Karpas-422 (cell line): ENCODE measurements at regions not wholly inside any gene's neighbourhood (a gene's known extent, or its start where the extent isn't known, plus 50 kb on each side); places are given as distances from the start of the nearest gene placed in this dataset.

Experiments used
- DNase-seq: peaks from one replicate; pipeline ENCODE4 v3.0.0-alpha.2; 2015
- H2AFZ ChIP-seq: fragments of 200-600 bp; sonication (generic); 2 replicates; pipeline ENCODE4 v1.6.1; 2014; ENCODE audit warnings: antibody characterized with exemption, low read length, mixed read lengths
- H3K27ac ChIP-seq: fragments of 200-600 bp; sonication (generic); 2 replicates; pipeline ENCODE4 v1.5.1; 2014; ENCODE audit warnings: mild to moderate bottlenecking, low read length, moderate library complexity
- H3K27me3 ChIP-seq: fragments of 200-600 bp; sonication (generic); 2 replicates; pipeline ENCODE4 v1.6.1; 2014; ENCODE audit warnings: low read length, mixed read lengths
- H3K36me3 ChIP-seq: fragments of 200-600 bp; sonication (generic); 2 replicates; pipeline ENCODE4 v1.6.1; 2014; ENCODE audit warnings: low read length, mixed read lengths; ENCODE audit not compliant: insufficient read depth
- H3K4me1 ChIP-seq: fragments of 200-600 bp; sonication (generic); 2 replicates; pipeline ENCODE4 v1.6.1; 2014; ENCODE audit warnings: mild to moderate bottlenecking, low read length, mixed read lengths
- H3K4me2 ChIP-seq: fragments of 200-600 bp; sonication (generic); 2 replicates; pipeline ENCODE4 v1.6.1; 2014; ENCODE audit warnings: low read length, low read depth, mild to moderate bottlenecking; ENCODE audit not compliant: poor library complexity, severe bottlenecking
- H3K4me3 ChIP-seq: fragments of 200-600 bp; sonication (generic); 2 replicates; pipeline ENCODE4 v1.5.1; 2014; ENCODE audit warnings: mild to moderate bottlenecking, antibody characterized with exemption, low read length, mixed read lengths
- H3K79me2 ChIP-seq: fragments of 200-600 bp; sonication (generic); 2 replicates; pipeline ENCODE4 v1.6.1; 2014; ENCODE audit warnings: mild to moderate bottlenecking, low read length, mixed read lengths
- H3K9ac ChIP-seq: fragments of 200-600 bp; sonication (generic); 2 replicates; pipeline ENCODE4 v1.6.0; 2014; ENCODE audit warnings: low read length
- H3K9me2 ChIP-seq: fragments of 200-600 bp; sonication (generic), shearing (Covaris generic); replicated peaks from 2 replicates; pipeline ENCODE4 v1.6.0; 2014; ENCODE audit warnings: mild to moderate bottlenecking, low read length, moderate library complexity; ENCODE audit not compliant: insufficient read depth
- H3K9me3 ChIP-seq: fragments of 300-700, 200-600 bp; sonication (generic); 2 replicates; pipeline ENCODE4 v1.6.1; 2014; ENCODE audit warnings: low read length, mixed read lengths
- H4K20me1 ChIP-seq: fragments of 200-600 bp; sonication (generic); 2 replicates; pipeline ENCODE4 v1.6.1; 2014; ENCODE audit warnings: mild to moderate bottlenecking, antibody characterized with exemption, low read length, low read depth; ENCODE audit not compliant: insufficient read depth

DNA sequence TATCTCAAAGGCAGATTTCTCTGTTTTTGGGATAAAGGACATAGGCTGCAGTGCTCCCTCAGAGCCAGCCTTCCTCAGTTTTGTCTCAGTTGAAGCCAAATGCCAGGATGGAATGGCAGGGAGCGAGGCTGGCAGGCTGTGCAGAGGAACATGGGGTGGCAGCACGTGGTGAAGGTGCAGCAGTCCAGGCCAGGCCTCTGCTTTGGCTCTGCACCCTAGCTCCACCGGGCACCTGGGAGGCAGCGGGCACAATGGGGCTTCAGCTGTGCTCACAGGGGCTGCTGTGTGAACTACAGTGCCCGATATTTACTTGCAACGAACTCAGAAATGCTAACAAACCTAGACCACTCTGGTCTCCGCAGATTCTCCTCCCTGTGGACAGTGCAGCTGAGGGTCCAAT, 319.6 kb downstream of the ZNF326 start:
- no peaks in the 10 kb centered on the region for H3K9me2 ChIP-seq
- DNase-seq: no peak
- no peak overlapping the region for H3K4me2 ChIP-seq
- no peaks in the 10 kb centered on the region for H3K4me1 ChIP-seq
- H3K4me3 ChIP-seq: no peak overlapping the region
- no peaks in the 10 kb centered on the region for H3K9me3 ChIP-seq
- H3K27ac ChIP-seq: no peak overlapping the region
- H3K27me3 ChIP-seq: no peaks in the 10 kb centered on the region
- H3K79me2 ChIP-seq: no peaks in the 10 kb centered on the region
- H3K36me3 ChIP-seq: no peaks in the 10 kb centered on the region
- H3K9ac ChIP-seq: no peak overlapping the region
- no peak overlapping the region for H2AFZ ChIP-seq
- no peaks in the 10 kb centered on the region for H4K20me1 ChIP-seq

- Histone ChIP-seq H3K9ac (no peak overlapping the region), H3K4me3 (no peak overlapping the region), H4K20me1 (no peaks in the 10 kb centered on the region), H3K36me3 (no peaks in the 10 kb centered on the region), H3K27me3 (no peaks in the 10 kb centered on the region), H3K9me2 (no peaks in the 10 kb centered on the region), H3K4me2 (no peak overlapping the region), H3K27ac (no peak overlapping the region), H3K79me2 (no peaks in the 10 kb centered on the region), H2AFZ (no peak overlapping the region), H3K4me1 (no peaks in the 10 kb centered on the region), H3K9me3 (no peaks in the 10 kb centered on the region)
- DNase-seq: no peak
Measured at GRCh38 chr1:90313778-90314177, 318.9 kb downstream of the ZNF326 start.

- no peaks in the 10 kb centered on the region for H3K9me2 ChIP-seq
- DNase-seq: no peak
- H3K4me2 ChIP-seq: no peak overlapping the region
- H3K4me1 ChIP-seq: no peaks in the 10 kb centered on the region
- no peaks in the 10 kb centered on the region for H3K36me3 ChIP-seq
- no peak overlapping the region for H2AFZ ChIP-seq
- H3K27ac ChIP-seq: no peak overlapping the region
- no peak overlapping the region for H3K9ac ChIP-seq
- H3K9me3 ChIP-seq: peaks cover 5% of the 10 kb centered on the region; the same call in 1 of the 2 replicates
- H4K20me1 ChIP-seq: no peaks in the 10 kb centered on the region
- no peaks in the 10 kb centered on the region for H3K27me3 ChIP-seq
- no peaks in the 10 kb centered on the region for H3K79me2 ChIP-seq
- H3K4me3 ChIP-seq: no peak overlapping the region
Measured at GRCh38 chr1:90309806-90310205, 314.9 kb downstream of the ZNF326 start.

DNA sequence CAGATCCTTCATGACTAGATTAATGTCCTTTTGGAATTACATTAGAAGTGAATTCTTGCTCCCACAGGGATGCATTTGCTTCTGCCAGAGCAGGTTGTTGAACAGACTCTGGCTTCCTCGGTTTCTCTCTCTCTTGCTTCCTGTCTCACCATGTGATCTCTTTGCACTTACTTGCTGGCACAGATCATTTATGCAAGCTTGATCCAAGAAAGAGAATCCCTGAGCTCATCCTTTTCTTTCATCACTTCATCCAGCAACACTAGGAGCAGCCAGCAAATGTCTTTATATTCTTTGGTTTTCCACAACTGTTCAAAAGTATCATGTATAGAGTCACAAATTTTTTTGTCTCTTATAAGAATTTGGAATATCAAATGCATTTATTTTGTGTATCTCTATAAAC, 313.5 kb downstream of the ZNF326 start:
- Histone ChIP-seq H2AFZ (no peak overlapping the region), H3K27ac (no peak overlapping the region), H3K27me3 (no peaks in the 10 kb centered on the region)

DNA sequence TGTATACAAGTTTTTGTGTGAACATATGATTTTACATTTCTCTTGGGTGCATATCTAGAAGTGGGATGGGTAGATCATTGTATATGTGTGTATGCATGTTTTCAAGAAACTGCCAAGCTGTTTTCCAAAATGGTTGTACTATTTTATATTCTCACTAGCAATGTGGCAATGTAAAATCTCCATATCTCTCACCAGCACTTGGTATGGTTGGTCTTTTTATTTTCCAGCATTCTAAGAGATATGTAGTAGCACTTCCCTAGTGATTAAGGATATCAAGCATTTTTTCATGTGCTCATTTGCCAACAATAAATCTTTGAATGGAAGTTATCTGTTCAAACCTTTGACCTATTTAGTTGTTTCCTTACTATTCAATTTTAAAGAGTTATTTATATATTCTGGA, 310.7 kb downstream of the ZNF326 start:
- H4K20me1 ChIP-seq: no peaks in the 10 kb centered on the region
- no peak overlapping the region for H3K4me3 ChIP-seq
- H2AFZ ChIP-seq: no peak overlapping the region
- no peak for DNase-seq
- peaks cover 5% of the 10 kb centered on the region; the same call in 1 of the 2 replicates for H3K9me3 ChIP-seq
- H3K27ac ChIP-seq: no peak overlapping the region
- no peak overlapping the region for H3K4me2 ChIP-seq
- H3K9ac ChIP-seq: no peak overlapping the region
- no peaks in the 10 kb centered on the region; the same call in 1 of the 2 replicates for H3K27me3 ChIP-seq
- no peaks in the 10 kb centered on the region for H3K79me2 ChIP-seq
- H3K36me3 ChIP-seq: no peaks in the 10 kb centered on the region
- H3K9me2 ChIP-seq: no peaks in the 10 kb centered on the region
- no peaks in the 10 kb centered on the region for H3K4me1 ChIP-seq

More for the DNA sequence above, 313.5 kb downstream of the ZNF326 start:
- Histone ChIP-seq H3K79me2 (no peaks in the 10 kb centered on the region), H3K36me3 (no peaks in the 10 kb centered on the region), H4K20me1 (no peaks in the 10 kb centered on the region), H3K4me2 (no peak overlapping the region), H3K9me2 (no peaks in the 10 kb centered on the region), H3K4me3 (no peak overlapping the region), H3K4me1 (no peaks in the 10 kb centered on the region), H3K9ac (no peak overlapping the region), H3K9me3 (peaks cover 5% of the 10 kb centered on the region; the same call in 1 of the 2 replicates)
- no peak for DNase-seq

GRCh38 chr1:90296327-90296726, 301.4 kb downstream of the ZNF326 start:
- Histone ChIP-seq H3K79me2 (no peaks in the 10 kb centered on the region), H3K36me3 (no peaks in the 10 kb centered on the region), H3K27ac (no peak overlapping the region), H2AFZ (no peak overlapping the region), H3K4me2 (no peak overlapping the region), H3K4me1 (no peaks in the 10 kb centered on the region), H4K20me1 (no peaks in the 10 kb centered on the region), H3K9me3 (no peaks in the 10 kb centered on the region), H3K9ac (no peak overlapping the region), H3K9me2 (no peaks in the 10 kb centered on the region), H3K4me3 (no peak overlapping the region), H3K27me3 (no peaks in the 10 kb centered on the region)
- DNase-seq: no peak

DNA sequence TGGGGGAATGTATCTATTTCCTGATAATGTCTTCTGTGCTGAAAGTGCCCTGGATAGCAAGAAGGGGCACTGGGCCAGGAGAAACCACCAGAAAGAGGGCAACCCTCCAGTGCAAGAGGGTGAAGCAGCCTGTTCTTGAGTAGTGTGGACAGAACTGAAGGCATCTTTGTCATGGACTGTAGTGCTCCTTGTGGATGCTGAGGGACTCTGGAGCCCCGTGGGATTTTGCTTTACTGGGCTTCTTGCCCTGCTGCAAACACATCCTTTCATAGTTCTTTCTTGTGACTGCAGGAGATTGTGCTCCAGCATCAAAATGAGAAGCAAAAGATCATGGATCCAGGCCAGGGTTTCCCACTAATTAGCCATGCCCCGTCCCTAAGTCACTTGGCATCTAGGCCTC, 300.6 kb downstream of the ZNF326 start:
- Histone ChIP-seq H4K20me1 (no peaks in the 10 kb centered on the region), H3K4me2 (no peak overlapping the region), H3K4me1 (no peaks in the 10 kb centered on the region), H2AFZ (no peak overlapping the region), H3K27me3 (no peaks in the 10 kb centered on the region), H3K9me2 (no peaks in the 10 kb centered on the region), H3K36me3 (no peaks in the 10 kb centered on the region), H3K27ac (no peak overlapping the region), H3K4me3 (no peak overlapping the region), H3K79me2 (no peaks in the 10 kb centered on the region), H3K9ac (no peak overlapping the region), H3K9me3 (no peaks in the 10 kb centered on the region)
- no peak for DNase-seq

- DNase-seq: no peak
- H3K9me3 ChIP-seq: no peaks in the 10 kb centered on the region
- no peak overlapping the region for H3K27ac ChIP-seq
- no peaks in the 10 kb centered on the region for H3K4me1 ChIP-seq
- no peak overlapping the region for H3K4me3 ChIP-seq
- no peak overlapping the region for H3K9ac ChIP-seq
- H3K36me3 ChIP-seq: no peaks in the 10 kb centered on the region
- no peak overlapping the region for H3K4me2 ChIP-seq
- no peaks in the 10 kb centered on the region for H3K79me2 ChIP-seq
- H4K20me1 ChIP-seq: no peaks in the 10 kb centered on the region
- no peaks in the 10 kb centered on the region for H3K9me2 ChIP-seq
- H2AFZ ChIP-seq: no peak overlapping the region
- H3K27me3 ChIP-seq: no peaks in the 10 kb centered on the region
Measured at GRCh38 chr1:90291431-90292216, 296.7 kb downstream of the ZNF326 start.
